ENCODE measurements at regions not wholly inside any gene's neighbourhood (a gene's known extent, or its start where the extent isn't known, plus 50 kb on each side); places are given as distances from the start of the nearest gene placed in this dataset.
"Not testable (repeated sequence)": the region's sequence is repeated elsewhere in the genome, so short reads cannot be mapped to it uniquely, and the experiment has no call there.

DNA sequence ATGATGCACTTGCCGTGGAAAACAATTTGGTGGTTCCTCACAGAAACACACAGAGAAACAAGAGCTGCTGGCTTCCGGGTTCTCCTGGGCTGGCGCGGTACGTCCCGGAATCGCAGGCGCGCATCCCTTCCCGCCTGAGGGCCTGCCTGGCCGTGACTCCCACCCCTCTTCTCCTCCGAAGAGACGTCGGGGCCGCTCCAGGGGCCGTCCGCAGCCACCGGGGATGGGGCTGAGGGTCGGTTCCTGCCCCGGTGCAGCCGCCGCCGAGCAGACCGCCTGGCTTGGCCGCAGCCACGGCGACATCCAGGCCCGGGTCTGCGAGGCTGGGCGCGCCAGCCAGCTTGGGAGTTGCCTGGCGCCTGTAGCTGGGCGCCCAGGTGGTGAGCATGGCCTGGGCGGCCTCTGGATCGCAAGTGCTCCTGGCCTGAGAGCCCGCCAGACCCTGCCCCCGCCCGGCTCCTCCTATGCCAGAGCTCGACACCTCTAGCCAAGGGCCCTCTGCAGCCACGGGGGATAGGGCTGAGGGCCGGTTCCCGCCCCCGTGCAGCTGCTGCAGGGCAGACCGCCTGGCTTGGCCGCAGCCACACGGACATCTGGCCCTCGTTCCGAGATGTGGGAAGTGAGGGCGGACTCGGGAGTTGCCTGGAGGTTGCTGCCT is 1647.5 kb downstream of the SPATA31A7 start:
- peak; percentile 34 to 38 for DNase-seq

DNA sequence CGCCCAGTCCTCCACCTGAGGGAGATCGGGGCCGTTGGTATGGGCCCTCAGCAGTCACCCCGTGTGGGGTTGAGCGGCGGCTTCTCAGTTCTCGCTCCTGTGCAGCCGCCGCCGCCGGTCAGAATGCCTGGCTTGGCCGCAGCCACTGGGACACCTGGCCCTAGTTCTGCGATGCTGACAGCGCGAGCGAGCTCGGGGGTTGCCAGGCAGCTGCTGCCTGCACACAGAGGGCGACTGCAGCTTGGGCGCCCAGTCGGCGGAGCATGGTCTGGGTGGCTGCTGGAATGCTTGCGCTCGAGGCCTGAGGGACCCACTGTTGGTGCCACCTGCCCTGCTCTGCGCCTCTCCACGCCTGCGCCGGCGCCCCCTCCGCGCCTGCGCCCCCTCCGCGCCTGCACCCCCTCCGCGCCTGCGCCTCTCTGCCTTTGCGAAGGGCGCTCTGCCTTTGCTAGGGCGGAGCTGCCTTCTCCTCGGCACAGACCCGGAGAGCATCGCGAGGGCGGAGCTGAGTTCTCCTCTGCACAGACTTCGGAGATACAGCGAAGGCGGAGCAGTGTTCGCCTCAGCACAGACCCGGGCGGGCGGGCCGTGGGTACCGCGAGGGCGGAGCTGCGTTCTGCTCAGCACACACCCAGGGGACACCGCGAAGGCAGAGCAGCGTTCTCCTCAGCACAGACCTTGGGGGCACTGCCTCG is 1648.3 kb downstream of the SPATA31A7 start:
- peak; percentile 94 to 95 for DNase-seq

DNA sequence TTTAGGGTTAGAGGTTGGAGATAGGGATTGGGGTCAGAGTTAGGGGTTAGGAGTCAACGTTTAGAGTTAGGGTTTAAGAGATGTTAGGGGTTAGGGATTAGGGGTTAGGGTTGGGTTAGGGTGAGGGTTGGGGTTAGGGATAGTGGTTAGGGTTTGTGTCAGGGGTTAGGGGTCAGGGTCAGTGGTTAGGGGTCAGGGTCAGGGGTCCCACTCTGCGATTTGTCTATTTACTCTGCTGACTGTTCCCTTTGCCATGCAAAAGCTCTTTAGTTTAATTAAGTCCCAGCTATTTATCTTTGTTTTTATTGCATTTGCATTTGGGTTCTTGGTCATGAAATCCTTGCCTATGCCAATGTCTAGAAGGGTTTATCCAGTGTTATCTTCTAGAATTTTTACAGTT is 1649.3 kb downstream of the SPATA31A7 start:
- DNase-seq: not testable (repeated sequence)

- not testable (repeated sequence) for DNase-seq
Measured at GRCh38 chr9:62843145-62843544, 1653.3 kb downstream of the SPATA31A7 start.

- not testable (repeated sequence) for DNase-seq
Measured at GRCh38 chr9:62843706-62844290, 1654.0 kb downstream of the SPATA31A7 start.

GRCh38 chr9:62844681-62845185 is 1654.9 kb downstream of the SPATA31A7 start:
- not testable (repeated sequence) for DNase-seq

DNA sequence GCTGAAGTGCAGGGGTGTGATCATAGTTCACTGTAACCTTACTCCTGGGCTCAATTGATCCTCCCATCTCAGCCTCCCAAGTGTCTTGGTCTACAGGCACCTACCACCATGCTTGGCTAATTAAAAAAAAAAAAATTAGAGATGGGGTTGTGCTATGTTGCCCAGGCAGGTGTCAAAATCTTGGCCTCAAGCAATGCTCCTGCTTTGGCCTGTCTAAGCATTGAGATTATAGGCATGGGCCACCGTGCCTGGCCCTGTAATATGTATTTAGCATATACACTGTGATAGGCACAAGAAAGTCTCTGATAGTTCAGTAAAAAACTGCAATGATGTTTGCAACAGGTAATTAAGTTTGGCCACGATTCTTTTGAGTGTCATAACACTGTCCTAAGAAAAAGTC is 1658.4 kb downstream of the SPATA31A7 start:
- not testable (repeated sequence) for DNase-seq

DNA sequence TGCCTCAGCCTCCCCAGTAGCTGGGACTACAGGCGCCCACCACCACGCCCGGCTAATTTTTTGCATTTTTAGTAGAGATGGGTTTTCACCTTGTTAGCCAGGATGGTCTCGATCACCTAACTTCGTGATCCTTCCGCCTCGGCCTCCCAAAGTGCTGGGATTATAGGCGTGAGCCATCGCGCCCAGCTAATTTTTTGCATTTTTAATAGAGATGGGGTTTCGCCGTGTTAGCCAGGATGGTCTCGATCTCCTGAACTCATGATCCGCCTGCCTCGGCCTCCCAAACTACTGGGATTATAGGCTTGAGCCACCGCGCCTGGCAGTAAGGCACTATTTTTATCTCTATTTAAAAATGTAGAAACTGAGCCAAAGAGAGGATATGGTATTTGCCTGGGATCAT is 1660.2 kb downstream of the SPATA31A7 start:
- DNase-seq: not testable (repeated sequence)

- not testable (repeated sequence) for DNase-seq
Measured at GRCh38 chr9:62857280-62857679, 1667.4 kb downstream of the SPATA31A7 start.

DNA sequence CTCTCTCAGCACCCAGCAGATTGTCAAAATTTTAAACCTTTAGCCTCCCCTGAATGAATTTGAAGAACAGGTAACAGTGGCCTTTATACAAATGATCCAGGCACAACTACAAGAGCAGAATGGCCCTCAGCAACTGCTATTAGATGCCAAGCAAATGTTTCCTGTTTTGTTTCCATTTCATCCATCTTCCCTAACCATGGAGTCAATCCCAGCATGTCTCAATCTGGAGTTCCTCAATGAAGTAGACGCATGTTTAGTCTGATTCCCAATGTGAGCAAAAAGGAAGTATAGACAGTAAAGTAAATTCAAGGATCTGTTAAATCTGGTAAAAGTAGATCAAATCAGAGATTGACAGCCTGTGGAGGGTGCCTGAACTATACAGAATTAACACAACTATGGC is 1668.4 kb downstream of the SPATA31A7 start:
- DNase-seq: not testable (repeated sequence)

DNA sequence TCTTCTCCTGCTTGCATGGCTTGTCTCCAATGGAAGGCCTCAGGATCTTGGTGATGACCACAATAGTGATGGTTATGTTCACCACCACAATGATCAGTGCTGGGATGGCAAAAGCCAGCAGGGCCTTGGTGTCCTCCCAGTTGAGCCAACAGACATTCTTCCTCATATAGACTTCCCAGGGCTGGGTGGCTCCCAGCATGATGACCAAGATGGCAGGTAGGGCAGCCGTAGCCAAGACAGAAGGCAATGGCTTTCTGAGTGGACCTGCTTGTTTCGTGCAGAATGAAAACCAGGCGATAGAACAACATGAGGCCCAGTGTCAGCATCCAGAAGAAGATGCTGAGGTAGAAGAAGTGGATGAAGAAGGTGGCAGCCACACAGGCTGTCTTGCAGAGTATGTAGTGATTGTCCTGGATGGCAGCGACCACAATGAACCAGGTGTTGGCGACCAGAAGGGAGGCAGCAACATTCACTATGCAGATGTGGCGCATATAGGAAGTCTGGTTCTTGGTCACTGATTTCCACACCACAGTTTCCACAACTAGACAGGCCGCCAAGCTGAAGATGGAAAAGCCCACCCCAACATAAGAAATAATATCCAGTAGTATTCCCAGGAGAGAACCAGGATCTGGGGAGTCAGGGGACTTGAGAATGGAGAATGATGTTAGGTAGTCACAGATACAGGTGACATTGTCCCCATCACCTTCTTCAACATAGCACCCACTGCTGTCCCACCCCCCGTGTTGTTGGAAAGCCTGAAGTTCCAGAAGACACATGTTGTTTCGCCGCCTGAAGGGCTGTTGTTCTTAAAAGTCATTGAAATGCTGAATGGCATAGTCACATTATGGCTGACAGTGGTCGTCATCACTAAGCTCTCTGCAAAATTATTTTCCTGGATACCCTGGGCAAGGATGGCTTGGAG is 1671.4 kb downstream of the SPATA31A7 start:
- DNase-seq: not testable (repeated sequence)

DNA sequence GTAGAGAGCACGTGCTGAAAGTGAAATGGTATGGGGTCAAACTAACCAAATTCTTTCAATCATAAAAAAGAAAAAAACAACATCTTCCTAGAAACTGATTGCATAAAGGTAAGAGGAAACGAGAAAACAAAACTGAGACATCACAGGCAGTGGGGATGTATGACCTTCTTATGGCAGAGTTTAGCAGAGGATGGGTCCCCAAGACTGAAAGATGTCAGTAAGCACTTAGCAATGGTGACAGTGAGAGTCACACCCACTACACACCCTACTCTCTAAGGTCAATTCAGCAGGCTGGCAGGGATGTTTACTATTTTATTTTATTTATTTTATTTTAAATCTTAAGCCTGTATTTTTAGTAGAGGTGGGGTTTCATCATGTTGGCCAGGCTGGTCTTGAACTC is 1672.3 kb downstream of the SPATA31A7 start:
- DNase-seq: not testable (repeated sequence)

- not testable (repeated sequence) for DNase-seq
Measured at GRCh38 chr9:62863319-62863718, 1673.5 kb downstream of the SPATA31A7 start.

- DNase-seq: not testable (repeated sequence)
Measured at GRCh38 chr9:62863867-62864266, 1674.0 kb downstream of the SPATA31A7 start.

DNA sequence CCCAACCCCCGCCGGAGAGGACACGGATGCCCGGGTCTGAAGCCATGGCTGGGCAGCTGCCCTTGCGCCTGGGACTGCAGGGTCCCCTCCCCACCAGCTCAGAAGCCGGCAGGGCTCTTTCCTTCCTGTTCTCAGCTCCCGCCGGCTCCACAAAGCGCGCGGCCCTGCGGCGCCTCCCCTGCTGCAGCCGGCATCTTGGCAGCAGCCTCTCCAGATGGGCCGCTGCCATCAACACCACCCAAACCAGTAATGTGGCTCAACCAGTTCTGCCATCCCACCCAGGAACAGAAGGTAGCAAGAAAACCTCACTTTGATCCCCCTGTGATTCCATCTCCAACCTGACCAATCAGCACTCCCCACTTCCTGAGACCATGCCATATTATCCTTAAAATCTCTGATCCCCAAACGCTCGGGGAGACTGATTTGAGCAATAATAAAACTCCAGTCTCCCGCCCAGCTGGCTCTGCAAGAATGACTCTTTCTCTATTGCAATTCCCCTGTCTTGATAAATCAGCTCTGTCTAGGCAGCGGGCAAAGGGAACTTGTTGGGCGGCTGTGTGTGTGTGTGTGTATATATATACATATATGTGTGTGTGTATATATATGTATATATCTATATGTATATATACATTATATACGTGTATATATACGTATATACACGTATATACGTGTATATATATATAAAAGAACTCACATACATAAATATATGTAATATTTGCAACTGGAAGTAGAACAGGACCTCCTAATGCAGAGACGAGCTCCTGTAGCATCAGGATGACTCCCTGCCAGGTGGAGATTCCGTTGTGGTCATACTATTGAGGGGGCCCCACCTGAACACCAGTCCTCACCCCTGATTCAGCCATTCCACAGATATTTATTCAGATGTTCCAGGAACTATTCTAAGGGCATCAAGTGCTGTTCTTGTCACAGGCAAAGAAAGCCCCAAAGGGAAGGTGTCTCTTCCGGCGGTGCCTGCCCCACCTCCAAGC is 1674.9 kb downstream of the SPATA31A7 start:
- not testable (repeated sequence) for DNase-seq

GRCh38 chr9:62869061-62869460 is 1679.2 kb downstream of the SPATA31A7 start:
- not testable (repeated sequence) for DNase-seq

DNA sequence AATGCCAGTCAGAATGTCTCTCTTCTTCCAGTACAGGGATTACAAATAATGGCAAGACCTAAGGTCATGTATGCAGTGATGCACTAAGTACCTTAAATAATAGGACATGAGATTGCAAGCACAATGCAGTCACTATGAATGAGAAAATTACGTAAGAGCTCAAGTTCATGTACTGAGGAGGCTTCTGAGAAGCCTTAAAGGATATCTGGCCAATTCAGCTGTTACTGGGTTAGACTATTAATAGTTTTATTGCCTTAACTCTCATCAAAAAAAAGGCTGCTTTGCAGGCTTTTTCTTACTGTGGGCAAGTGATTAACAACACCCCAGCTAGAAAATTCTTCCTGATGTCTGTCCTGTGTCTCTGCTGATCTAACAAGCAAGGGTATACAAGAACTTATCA is 1681.9 kb downstream of the SPATA31A7 start:
- DNase-seq: not testable (repeated sequence)

GRCh38 chr9:62874213-62874612 is 1684.4 kb downstream of the SPATA31A7 start:
- DNase-seq: not testable (repeated sequence)

GRCh38 chr9:62874745-62875599 is 1685.1 kb downstream of the SPATA31A7 start:
- DNase-seq: not testable (repeated sequence)

DNA sequence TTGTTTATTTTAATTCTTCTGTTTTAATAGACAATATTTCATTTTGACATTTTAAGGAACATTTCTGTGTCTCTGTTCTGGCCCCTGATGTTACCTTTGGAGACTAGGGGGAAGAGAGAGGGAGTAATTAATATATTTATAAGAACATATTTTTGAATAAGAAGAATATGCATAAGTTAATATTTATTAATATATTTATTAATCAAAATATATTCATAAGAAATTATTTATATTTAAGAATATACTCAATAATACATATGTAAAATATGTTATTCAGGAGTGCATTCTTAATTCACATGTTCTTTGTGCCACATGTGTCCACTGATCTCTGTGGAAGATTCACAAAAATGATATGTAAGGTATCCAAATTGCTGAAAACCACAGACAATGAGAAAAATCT is 1687.7 kb downstream of the SPATA31A7 start:
- DNase-seq: not testable (repeated sequence)
